RWPE2 (cell line): ENCODE measurements at regions not wholly inside any gene's neighbourhood (a gene's known extent, or its start where the extent isn't known, plus 50 kb on each side); places are given as distances from the start of the nearest gene placed in this dataset.

Experiments
- ATAC-seq: fragments of 200-7000 bp; cut with Tn5 transposase; 3 replicates; pipeline ENCODE4 v1.9.1; 2021; ENCODE audit warnings: low read depth
- DNase-seq: peaks from one replicate; pipeline ENCODE4 v3.0.0-alpha.2; 2020; ENCODE audit warnings: low spot score
- H3K27ac ChIP-seq: fragments of 450-650 bp; 2 replicates; pipeline ENCODE4 v1.5.1; 2017; ENCODE audit warnings: mild to moderate bottlenecking; ENCODE audit not compliant: poor library complexity, severe bottlenecking
- H3K27me3 ChIP-seq: fragments of 250-450 bp; sonication (Bioruptor Pico); 2 replicates; pipeline ENCODE4 v1.5.1; 2021; ENCODE audit warnings: mild to moderate bottlenecking, moderate library complexity; ENCODE audit not compliant: insufficient read depth, poor library complexity, severe bottlenecking
- H3K36me3 ChIP-seq: fragments of 250-450 bp; sonication (Bioruptor Pico); 2 replicates; pipeline ENCODE4 v1.5.1; 2020; ENCODE audit warnings: low read depth, mild to moderate bottlenecking, moderate library complexity
- H3K4me1 ChIP-seq: fragments of 250-450 bp; sonication (Bioruptor Pico); 2 replicates; pipeline ENCODE4 v1.5.1; 2021; ENCODE audit warnings: mild to moderate bottlenecking, moderate library complexity; ENCODE audit not compliant: insufficient read depth, poor library complexity, severe bottlenecking
- H3K4me3 ChIP-seq: fragments of 250-450 bp; sonication (Bioruptor Pico); 2 replicates; pipeline ENCODE4 v1.5.1; 2021; ENCODE audit warnings: mild to moderate bottlenecking, moderate library complexity; ENCODE audit not compliant: severe bottlenecking
- H3K9me3 ChIP-seq: fragments of 250-450 bp; sonication (Bioruptor Pico); 2 replicates; pipeline ENCODE4 v1.5.1; 2021; ENCODE audit warnings: mild to moderate bottlenecking, moderate library complexity; ENCODE audit not compliant: severe bottlenecking
- CTCF ChIP-seq: fragments of 450-650 bp; IDR thresholded peaks from one replicate; pipeline ENCODE4 v1.5.1; 2017; ENCODE audit warnings: mild to moderate bottlenecking, moderate library complexity; ENCODE audit not compliant: poor library complexity, severe bottlenecking

- no peak overlapping the region for H3K27ac ChIP-seq
- no peak for DNase-seq
- no peaks in the 10 kb centered on the region for H3K36me3 ChIP-seq
- no peaks in the 10 kb centered on the region for H3K4me1 ChIP-seq
- TF ChIP-seq CTCF = no peak
- H3K9me3 ChIP-seq = no peaks in the 10 kb centered on the region
- H3K4me3 ChIP-seq = no peak overlapping the region
- ATAC-seq = no peak
- no peaks in the 10 kb centered on the region for H3K27me3 ChIP-seq
Observed at GRCh38 chr4:66035701-66036100, 365.4 kb upstream of the EPHA5 start.

GRCh38 chr4:66034671-66035070 lies 364.4 kb upstream of the EPHA5 start:
- no peak overlapping the region for H3K27ac ChIP-seq
- H3K4me1 ChIP-seq = no peaks in the 10 kb centered on the region
- H3K4me3 ChIP-seq = no peak overlapping the region
- no peak for TF ChIP-seq CTCF
- H3K9me3 ChIP-seq = no peaks in the 10 kb centered on the region
- no peaks in the 10 kb centered on the region for H3K27me3 ChIP-seq
- DNase-seq (no peak), ATAC-seq (no peak)
- no peaks in the 10 kb centered on the region for H3K36me3 ChIP-seq

- ATAC-seq = no peak
- H3K27me3 ChIP-seq = no peaks in the 10 kb centered on the region
- no peak overlapping the region for H3K4me3 ChIP-seq
- H3K9me3 ChIP-seq = no peaks in the 10 kb centered on the region
- no peak for DNase-seq
- no peaks in the 10 kb centered on the region for H3K4me1 ChIP-seq
- no peak for TF ChIP-seq CTCF
- no peaks in the 10 kb centered on the region for H3K36me3 ChIP-seq
- no peak overlapping the region for H3K27ac ChIP-seq
Observed at GRCh38 chr4:66034262-66034661, 364.0 kb upstream of the EPHA5 start.

- Histone ChIP-seq H3K36me3 (no peaks in the 10 kb centered on the region), H3K4me3 (no peak overlapping the region), H3K9me3 (no peaks in the 10 kb centered on the region), H3K27me3 (no peaks in the 10 kb centered on the region), H3K4me1 (no peaks in the 10 kb centered on the region), H3K27ac (no peak overlapping the region)
- no peak for DNase-seq
- no peak for ATAC-seq
- TF ChIP-seq CTCF = no peak
Observed at GRCh38 chr4:66032571-66032970, 362.3 kb upstream of the EPHA5 start.

- no peaks in the 10 kb centered on the region for H3K4me1 ChIP-seq
- no peaks in the 10 kb centered on the region for H3K9me3 ChIP-seq
- H3K4me3 ChIP-seq = no peak overlapping the region
- H3K27ac ChIP-seq = no peak overlapping the region
- TF ChIP-seq CTCF = no peak
- ATAC-seq (no peak), DNase-seq (no peak)
- H3K27me3 ChIP-seq = no peaks in the 10 kb centered on the region
- H3K36me3 ChIP-seq = no peaks in the 10 kb centered on the region
Observed at GRCh38 chr4:66028668-66029067, 358.4 kb upstream of the EPHA5 start.
